ENCODE measurements at regions not wholly inside any gene's neighbourhood (a gene's known extent, or its start where the extent isn't known, plus 50 kb on each side); places are given as distances from the start of the nearest gene placed in this dataset.

DNA sequence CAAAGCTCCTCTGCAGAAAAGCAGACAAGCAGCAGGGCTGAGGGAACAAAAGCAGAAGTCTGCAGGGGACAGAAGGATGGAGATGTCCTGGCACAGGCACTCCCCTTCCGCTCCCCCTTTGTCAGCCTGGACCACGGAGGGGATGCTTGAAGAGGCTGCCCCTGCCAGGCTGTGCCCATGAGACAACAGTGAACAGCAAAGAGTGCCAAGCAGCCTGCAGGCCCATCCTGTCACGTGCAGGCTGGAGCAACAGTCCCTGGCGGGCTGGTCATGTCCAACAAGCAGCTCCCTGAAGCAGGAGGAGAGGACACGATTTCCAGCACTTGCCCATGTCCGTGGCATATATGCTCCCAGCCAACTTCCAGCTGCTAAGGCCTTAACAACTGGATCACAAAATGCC is 132.3 kb downstream of the IRX2 start:
- H3K27ac Mint-ChIP-seq = no peak overlapping the region
- POLR2A ChIA-PET (ENCODE audit: partially characterized antibody) = no interaction called here
- no peak overlapping the region for H3K4me3 Mint-ChIP-seq
- no peaks in the 10 kb centered on the region for H3K27me3 ChIP-seq (ENCODE audit: insufficient read depth, low read length)
- H3K36me3 ChIP-seq (ENCODE audit: insufficient read depth, low read length) = no peaks in the 10 kb centered on the region
- DNase-seq = no peak
- CTCF ChIA-PET (ENCODE audit: partially characterized antibody) = no interaction called here
- H3K27me3 Mint-ChIP-seq = no peaks in the 10 kb centered on the region
- H3K4me1 ChIP-seq (ENCODE audit: insufficient read depth, low read length) = no peaks in the 10 kb centered on the region
- H3K9me3 ChIP-seq (ENCODE audit: control insufficient read depth in 1 of 2, low read length in 2 of 2) = no peaks in the 10 kb centered on the region
- no peaks in the 10 kb centered on the region for H3K4me1 Mint-ChIP-seq
- no peaks in the 10 kb centered on the region for H3K36me3 Mint-ChIP-seq
- H3K9me3 Mint-ChIP-seq = peaks cover 0 to 11% (median under 1%) of the 10 kb centered on the region in 8 donors
- H3K27ac ChIP-seq (ENCODE audit: low read depth, low read length) = no peak overlapping the region
- intact Hi-C loops (cut with micrococcal nuclease) = no loop called here
- no peak overlapping the region for H3K4me3 ChIP-seq (ENCODE audit: low read length in 2 of 2)

GRCh38 chr5:2617461-2617860 is 134.0 kb downstream of the IRX2 start:
- no peaks in the 10 kb centered on the region for H3K36me3 ChIP-seq (ENCODE audit: insufficient read depth, low read length)
- intact Hi-C loops (cut with micrococcal nuclease) = no loop called here
- Mint-ChIP-seq H3K36me3 (no peaks in the 10 kb centered on the region), H3K27me3 (no peaks in the 10 kb centered on the region), H3K27ac (no peak overlapping the region), H3K4me1 (no peaks in the 10 kb centered on the region), H3K4me3 (no peak overlapping the region), H3K9me3 (peaks cover 0 to 11% (median 3%) of the 10 kb centered on the region in 8 donors)
- no peak for DNase-seq
- no peak overlapping the region for H3K27ac ChIP-seq (ENCODE audit: low read depth, low read length)
- no peaks in the 10 kb centered on the region for H3K4me1 ChIP-seq (ENCODE audit: insufficient read depth, low read length)
- H3K27me3 ChIP-seq (ENCODE audit: insufficient read depth, low read length) = no peaks in the 10 kb centered on the region
- POLR2A ChIA-PET (ENCODE audit: partially characterized antibody) = no interaction called here
- H3K9me3 ChIP-seq (ENCODE audit: control insufficient read depth in 1 of 2, low read length in 2 of 2) = no peaks in the 10 kb centered on the region
- H3K4me3 ChIP-seq (ENCODE audit: low read length in 2 of 2) = no peak overlapping the region
- CTCF ChIA-PET (ENCODE audit: partially characterized antibody) = no interaction called here

- H3K27me3 ChIP-seq (ENCODE audit: insufficient read depth, low read length) = no peaks in the 10 kb centered on the region
- no peaks in the 10 kb centered on the region for H3K9me3 ChIP-seq (ENCODE audit: control insufficient read depth in 1 of 2, low read length in 2 of 2)
- Mint-ChIP-seq H3K27ac (no peak overlapping the region), H3K27me3 (no peaks in the 10 kb centered on the region), H3K9me3 (peaks cover 0 to 11% (median 3%) of the 10 kb centered on the region in 8 donors), H3K4me3 (no peak overlapping the region), H3K4me1 (no peaks in the 10 kb centered on the region), H3K36me3 (no peaks in the 10 kb centered on the region)
- intact Hi-C loops (cut with micrococcal nuclease) = no loop called here
- no peak overlapping the region for H3K27ac ChIP-seq (ENCODE audit: low read depth, low read length)
- H3K4me3 ChIP-seq (ENCODE audit: low read length in 2 of 2) = no peak overlapping the region
- H3K4me1 ChIP-seq (ENCODE audit: insufficient read depth, low read length) = no peaks in the 10 kb centered on the region
- DNase-seq = no peak
- POLR2A ChIA-PET (ENCODE audit: partially characterized antibody) = no interaction called here
- no peaks in the 10 kb centered on the region for H3K36me3 ChIP-seq (ENCODE audit: insufficient read depth, low read length)
- CTCF ChIA-PET (ENCODE audit: partially characterized antibody) = no interaction called here
Observed at GRCh38 chr5:2615917-2616316, 135.6 kb downstream of the IRX2 start.

DNA sequence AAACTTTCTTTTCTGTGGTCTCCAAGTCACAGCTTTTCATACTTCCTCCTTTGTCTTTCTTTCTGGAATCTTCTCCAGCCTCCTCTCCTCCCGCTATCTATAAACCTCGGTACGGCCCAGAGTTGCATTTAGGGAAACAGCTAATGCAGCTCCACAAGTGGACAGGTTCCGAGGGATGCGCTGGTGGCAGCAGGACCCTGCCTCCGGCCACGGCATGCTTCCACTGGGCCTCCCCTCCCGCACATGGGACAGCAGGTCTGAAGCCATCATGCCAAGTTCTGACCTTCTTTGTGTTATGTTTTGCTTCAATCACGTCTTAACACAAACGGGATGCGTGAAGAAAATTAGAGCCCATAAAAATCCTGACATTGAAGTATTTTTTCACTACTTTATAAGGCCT is 136.9 kb downstream of the IRX2 start:
- CTCF ChIA-PET (ENCODE audit: partially characterized antibody) = no interaction called here
- no peak for DNase-seq
- H3K4me1 Mint-ChIP-seq = no peaks in the 10 kb centered on the region
- no peaks in the 10 kb centered on the region for H3K4me1 ChIP-seq (ENCODE audit: insufficient read depth, low read length)
- no peaks in the 10 kb centered on the region for H3K27me3 Mint-ChIP-seq
- H3K36me3 ChIP-seq (ENCODE audit: insufficient read depth, low read length) = no peaks in the 10 kb centered on the region
- intact Hi-C loops (cut with micrococcal nuclease) = no loop called here
- POLR2A ChIA-PET (ENCODE audit: partially characterized antibody) = no interaction called here
- peaks cover 0 to 12% (median 3%) of the 10 kb centered on the region in 8 donors for H3K9me3 Mint-ChIP-seq
- H3K4me3 Mint-ChIP-seq = no peak overlapping the region
- no peak overlapping the region for H3K27ac Mint-ChIP-seq
- H3K36me3 Mint-ChIP-seq = no peaks in the 10 kb centered on the region
- no peak overlapping the region for H3K4me3 ChIP-seq (ENCODE audit: low read length in 2 of 2)
- no peaks in the 10 kb centered on the region for H3K9me3 ChIP-seq (ENCODE audit: control insufficient read depth in 1 of 2, low read length in 2 of 2)
- no peak overlapping the region for H3K27ac ChIP-seq (ENCODE audit: low read depth, low read length)
- no peaks in the 10 kb centered on the region for H3K27me3 ChIP-seq (ENCODE audit: insufficient read depth, low read length)

DNA sequence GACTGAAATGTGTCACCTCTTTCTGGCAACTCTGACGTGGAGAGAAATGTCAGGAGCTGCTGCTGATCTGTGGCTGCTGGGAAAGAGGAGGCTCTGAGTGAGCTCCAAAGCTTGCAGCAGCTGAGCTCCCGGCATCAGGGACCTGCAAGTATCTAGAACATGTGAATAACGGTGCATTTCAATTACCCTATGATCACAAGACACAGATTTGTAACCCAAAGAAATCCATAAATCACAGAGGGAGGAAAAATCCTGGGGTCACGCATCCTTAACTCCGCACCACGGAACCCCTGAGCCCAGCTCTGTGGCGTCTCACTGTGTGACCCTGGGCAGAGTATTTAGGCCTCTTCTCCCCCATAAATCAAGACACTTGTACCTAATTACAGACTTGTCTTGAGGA is 139.8 kb downstream of the IRX2 start:
- no peaks in the 10 kb centered on the region for H3K36me3 ChIP-seq (ENCODE audit: insufficient read depth, low read length)
- no peaks in the 10 kb centered on the region for H3K27me3 ChIP-seq (ENCODE audit: insufficient read depth, low read length)
- POLR2A ChIA-PET (ENCODE audit: partially characterized antibody) = no interaction called here
- no peak for DNase-seq
- intact Hi-C loops (cut with micrococcal nuclease) = no loop called here
- no peak overlapping the region for H3K4me3 ChIP-seq (ENCODE audit: low read length in 2 of 2)
- H3K4me1 ChIP-seq (ENCODE audit: insufficient read depth, low read length) = no peaks in the 10 kb centered on the region
- Mint-ChIP-seq H3K27ac (no peak overlapping the region), H3K4me3 (no peak overlapping the region), H3K9me3 (peaks cover 0 to 15% (median 7%) of the 10 kb centered on the region in 8 donors), H3K4me1 (no peaks in the 10 kb centered on the region), H3K27me3 (no peaks in the 10 kb centered on the region), H3K36me3 (no peaks in the 10 kb centered on the region)
- no peaks in the 10 kb centered on the region for H3K9me3 ChIP-seq (ENCODE audit: control insufficient read depth in 1 of 2, low read length in 2 of 2)
- H3K27ac ChIP-seq (ENCODE audit: low read depth, low read length) = no peak overlapping the region
- CTCF ChIA-PET (ENCODE audit: partially characterized antibody) = no interaction called here

- Histone ChIP-seq H3K4me1 (ENCODE audit: insufficient read depth, low read length) (no peaks in the 10 kb centered on the region), H3K9me3 (ENCODE audit: control insufficient read depth in 1 of 2, low read length in 2 of 2) (no peaks in the 10 kb centered on the region), H3K27me3 (ENCODE audit: insufficient read depth, low read length) (no peaks in the 10 kb centered on the region), H3K27ac (ENCODE audit: low read depth, low read length) (no peak overlapping the region), H3K4me3 (ENCODE audit: low read length in 2 of 2) (no peak overlapping the region), H3K36me3 (ENCODE audit: insufficient read depth, low read length) (no peaks in the 10 kb centered on the region)
- H3K4me3 Mint-ChIP-seq = no peak overlapping the region
- H3K27me3 Mint-ChIP-seq = no peaks in the 10 kb centered on the region
- DNase-seq = no peak
- H3K27ac Mint-ChIP-seq = no peak overlapping the region
- ChIA-PET POLR2A (ENCODE audit: partially characterized antibody) (no interaction called here), CTCF (ENCODE audit: partially characterized antibody) (no interaction called here)
- peaks cover 0 to 15% (median 7%) of the 10 kb centered on the region in 8 donors for H3K9me3 Mint-ChIP-seq
- H3K36me3 Mint-ChIP-seq = no peaks in the 10 kb centered on the region
- intact Hi-C loops (cut with micrococcal nuclease) = no loop called here
- no peaks in the 10 kb centered on the region for H3K4me1 Mint-ChIP-seq
Observed at GRCh38 chr5:2610986-2611385, 140.5 kb downstream of the IRX2 start.

DNA sequence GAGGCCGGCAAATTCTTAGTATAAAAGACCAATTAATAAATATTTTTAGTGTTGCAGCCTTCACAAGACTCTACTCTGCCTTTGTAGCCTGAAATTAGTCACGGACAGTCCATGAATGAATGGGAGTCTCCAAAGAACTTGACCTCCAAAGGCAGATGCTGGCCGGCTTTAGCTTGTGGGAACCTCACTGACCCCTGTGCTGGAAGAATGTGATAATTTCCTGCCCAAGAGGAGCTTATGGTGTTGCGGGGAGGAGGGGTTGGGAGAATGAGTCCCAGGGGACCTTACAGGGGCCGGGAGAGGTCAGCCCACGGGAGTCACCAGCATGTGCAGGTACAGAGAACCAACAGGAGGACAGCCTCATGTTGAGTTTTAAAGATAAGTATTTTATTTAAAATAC is 143.1 kb downstream of the IRX2 start:
- Histone ChIP-seq H3K4me3 (ENCODE audit: low read length in 2 of 2) (no peak overlapping the region), H3K9me3 (ENCODE audit: control insufficient read depth in 1 of 2, low read length in 2 of 2) (no peaks in the 10 kb centered on the region), H3K27me3 (ENCODE audit: insufficient read depth, low read length) (no peaks in the 10 kb centered on the region), H3K27ac (ENCODE audit: low read depth, low read length) (no peak overlapping the region), H3K4me1 (ENCODE audit: insufficient read depth, low read length) (no peaks in the 10 kb centered on the region), H3K36me3 (ENCODE audit: insufficient read depth, low read length) (no peaks in the 10 kb centered on the region)
- H3K9me3 Mint-ChIP-seq = peaks cover 0 to 13% (median 5%) of the 10 kb centered on the region in 8 donors
- H3K4me1 Mint-ChIP-seq = no peaks in the 10 kb centered on the region
- CTCF ChIA-PET (ENCODE audit: partially characterized antibody) = no interaction called here
- POLR2A ChIA-PET (ENCODE audit: partially characterized antibody) = no interaction called here
- H3K27me3 Mint-ChIP-seq = no peaks in the 10 kb centered on the region
- H3K4me3 Mint-ChIP-seq = no peak overlapping the region
- H3K27ac Mint-ChIP-seq = no peak overlapping the region
- intact Hi-C loops (cut with micrococcal nuclease) = no loop called here
- no peak for DNase-seq
- no peaks in the 10 kb centered on the region for H3K36me3 Mint-ChIP-seq

DNA sequence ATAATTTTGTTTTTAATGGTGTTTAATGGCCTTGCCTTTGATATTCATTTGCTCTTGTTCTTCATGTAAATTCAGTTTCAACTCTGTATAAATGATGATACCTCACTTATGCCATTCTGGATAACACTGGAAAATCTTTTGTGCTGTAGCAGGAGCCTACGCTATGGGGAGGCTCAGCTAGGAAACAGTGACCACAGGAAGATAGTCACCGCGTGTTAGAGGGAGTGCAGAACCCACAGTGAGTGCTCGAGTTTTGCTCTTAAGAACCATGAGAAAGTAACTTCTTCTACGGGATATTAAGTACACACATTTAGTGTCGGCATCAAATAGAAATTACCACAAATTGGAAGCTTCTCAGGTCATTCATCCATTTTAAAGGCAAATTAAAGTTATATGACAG is 143.9 kb downstream of the IRX2 start:
- CTCF ChIA-PET (ENCODE audit: partially characterized antibody) = no interaction called here
- no peak overlapping the region for H3K27ac Mint-ChIP-seq

More for the DNA sequence above, 143.9 kb downstream of the IRX2 start:
- no peaks in the 10 kb centered on the region for H3K4me1 Mint-ChIP-seq
- no peaks in the 10 kb centered on the region for H3K4me1 ChIP-seq (ENCODE audit: insufficient read depth, low read length)
- no peaks in the 10 kb centered on the region for H3K27me3 ChIP-seq (ENCODE audit: insufficient read depth, low read length)
- H3K36me3 Mint-ChIP-seq = no peaks in the 10 kb centered on the region
- POLR2A ChIA-PET (ENCODE audit: partially characterized antibody) = no interaction called here
- no peak for DNase-seq
- H3K9me3 Mint-ChIP-seq = peaks cover 0 to 13% (median 6%) of the 10 kb centered on the region in 8 donors
- no peak overlapping the region for H3K27ac ChIP-seq (ENCODE audit: low read depth, low read length)
- no peaks in the 10 kb centered on the region for H3K9me3 ChIP-seq (ENCODE audit: control insufficient read depth in 1 of 2, low read length in 2 of 2)
- no peak overlapping the region for H3K4me3 Mint-ChIP-seq
- H3K4me3 ChIP-seq (ENCODE audit: low read length in 2 of 2) = no peak overlapping the region
- H3K36me3 ChIP-seq (ENCODE audit: insufficient read depth, low read length) = no peaks in the 10 kb centered on the region
- H3K27me3 Mint-ChIP-seq = no peaks in the 10 kb centered on the region
- intact Hi-C loops (cut with micrococcal nuclease) = no loop called here

All from CD4-positive, alpha-beta memory T cell (primary cell).